DND-41 (cell line): ENCODE measurements at regions not wholly inside any gene's neighbourhood (a gene's known extent, or its start where the extent isn't known, plus 50 kb on each side); places are given as distances from the start of the nearest gene placed in this dataset.

Experiments
- EZH2 ChIP-seq: IDR thresholded peaks from 3 replicates; pipeline ENCODE4 v1.6.1; 2012; ENCODE audit warnings: borderline replicate concordance, low read depth, mild to moderate bottlenecking, moderate library complexity, low read length, inconsistent platforms; ENCODE audit not compliant: severe bottlenecking
- TF ChIP-seq, protein P1 (sequence below): IDR thresholded peaks from 2 replicates; pipeline ENCODE4 v1.5.1; 2012; ENCODE audit warnings: borderline replicate concordance, low read length, moderate library complexity, mild to moderate bottlenecking; ENCODE audit not compliant: poor library complexity, severe bottlenecking; ENCODE audit errors: extremely low read depth

DNA sequence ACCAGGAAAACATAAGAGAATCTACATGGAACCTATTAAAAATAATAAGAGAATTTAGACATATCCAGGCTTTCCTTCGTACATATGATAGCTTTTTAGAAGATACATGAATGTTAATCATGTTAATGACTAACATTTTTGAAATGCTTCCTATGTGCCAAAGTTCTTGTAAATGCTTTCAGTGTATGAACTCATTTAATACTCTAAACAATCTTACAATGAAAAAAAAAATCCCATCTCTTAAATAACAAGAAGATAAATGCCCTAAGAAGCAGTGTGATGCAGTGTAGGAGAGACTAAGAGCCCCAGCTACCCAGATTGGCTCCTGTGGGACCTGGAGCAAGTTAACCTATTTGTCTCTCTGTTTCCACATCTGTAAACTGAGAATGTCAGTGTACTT is 220.4 kb upstream of the MYOCD start:
- TF ChIP-seq, protein P1, sequence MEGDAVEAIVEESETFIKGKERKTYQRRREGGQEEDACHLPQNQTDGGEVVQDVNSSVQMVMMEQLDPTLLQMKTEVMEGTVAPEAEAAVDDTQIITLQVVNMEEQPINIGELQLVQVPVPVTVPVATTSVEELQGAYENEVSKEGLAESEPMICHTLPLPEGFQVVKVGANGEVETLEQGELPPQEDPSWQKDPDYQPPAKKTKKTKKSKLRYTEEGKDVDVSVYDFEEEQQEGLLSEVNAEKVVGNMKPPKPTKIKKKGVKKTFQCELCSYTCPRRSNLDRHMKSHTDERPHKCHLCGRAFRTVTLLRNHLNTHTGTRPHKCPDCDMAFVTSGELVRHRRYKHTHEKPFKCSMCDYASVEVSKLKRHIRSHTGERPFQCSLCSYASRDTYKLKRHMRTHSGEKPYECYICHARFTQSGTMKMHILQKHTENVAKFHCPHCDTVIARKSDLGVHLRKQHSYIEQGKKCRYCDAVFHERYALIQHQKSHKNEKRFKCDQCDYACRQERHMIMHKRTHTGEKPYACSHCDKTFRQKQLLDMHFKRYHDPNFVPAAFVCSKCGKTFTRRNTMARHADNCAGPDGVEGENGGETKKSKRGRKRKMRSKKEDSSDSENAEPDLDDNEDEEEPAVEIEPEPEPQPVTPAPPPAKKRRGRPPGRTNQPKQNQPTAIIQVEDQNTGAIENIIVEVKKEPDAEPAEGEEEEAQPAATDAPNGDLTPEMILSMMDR = no peak
- no peak for TF ChIP-seq EZH2
